ENCODE measurements at regions not wholly inside any gene's neighbourhood (a gene's known extent, or its start where the extent isn't known, plus 50 kb on each side); places are given as distances from the start of the nearest gene placed in this dataset.

DNA sequence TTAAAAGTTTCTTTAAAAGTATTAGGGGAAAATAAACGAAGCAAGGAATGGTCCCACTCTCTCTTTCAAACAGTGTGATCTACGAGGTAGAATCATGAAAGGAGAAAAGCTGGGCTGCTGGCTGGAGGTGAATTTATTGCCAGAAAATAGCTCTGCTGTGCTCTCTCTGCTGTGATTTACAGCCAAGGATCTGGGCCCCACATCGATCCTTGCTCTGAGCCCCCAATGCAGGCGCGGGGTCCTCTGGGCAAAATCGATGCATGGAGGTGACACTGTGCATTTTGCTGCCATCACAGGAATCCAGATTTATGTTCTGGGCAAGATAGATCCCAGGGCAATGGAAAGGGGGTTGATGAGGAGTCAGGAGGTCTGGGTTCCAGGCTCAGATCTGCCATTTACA lies 91.0 kb upstream of the GPR26 start:
- FAIRE-seq: no peak
- no peak for TF ChIP-seq NFIB (CRISPR knock-in tag; IDR thresholded peaks at IDR 0.05; ENCODE audit: borderline replicate concordance)
- TF ChIP-seq HOXA9 (CRISPR knock-in tag; IDR thresholded peaks at IDR 0.05; ENCODE audit: borderline replicate concordance): no peak
- TF ChIP-seq ZMYM4 (CRISPR knock-in tag; IDR thresholded peaks at IDR 0.05): no peak
- TF ChIP-seq ZNF609 (CRISPR knock-in tag; IDR thresholded peaks at IDR 0.05; ENCODE audit: borderline replicate concordance): no peak
- no peak for TF ChIP-seq NFAT5 (CRISPR knock-in tag; IDR thresholded peaks at IDR 0.05)
- TF ChIP-seq CHCHD3 (CRISPR knock-in tag; IDR thresholded peaks at IDR 0.05): no peak
- TF ChIP-seq ARID3A (IDR thresholded peaks at IDR 0.05; ENCODE audit: low read depth, low read length): no peak
- no peak for TF ChIP-seq ZNF558 (CRISPR knock-in tag; IDR thresholded peaks at IDR 0.05; ENCODE audit: borderline replicate concordance)
- TF ChIP-seq MAZ (IDR thresholded peaks at IDR 0.05; ENCODE audit: borderline replicate concordance, low read depth, low read length): no peak
- no peak for TF ChIP-seq MAZ (CRISPR knock-in tag; IDR thresholded peaks at IDR 0.05; ENCODE audit: low read depth)
- TF ChIP-seq KLF9 (CRISPR knock-in tag; IDR thresholded peaks at IDR 0.05; ENCODE audit: low read depth): no peak
- TF ChIP-seq HOXA3 (CRISPR knock-in tag; IDR thresholded peaks at IDR 0.05): no peak
- no peak for TF ChIP-seq CREM (IDR thresholded peaks at IDR 0.05)
- TF ChIP-seq CREM (CRISPR knock-in tag; IDR thresholded peaks at IDR 0.05): no peak
- no peak for TF ChIP-seq ZFYVE20 (CRISPR knock-in tag; IDR thresholded peaks at IDR 0.05; ENCODE audit: borderline replicate concordance, low read depth)

More for the DNA sequence above, 91.0 kb upstream of the GPR26 start:
- Histone ChIP-seq H2AFZ (ENCODE audit: low read length) (no peak overlapping the region), H3K4me2 (ENCODE audit: low read depth, low read length) (no peak overlapping the region), H3K4me1 (ENCODE audit: insufficient read depth, low read length) (no peaks in the 10 kb centered on the region), H3K27me3 (ENCODE audit: control insufficient read depth in 1 of 2, insufficient read depth in 2 of 2, low read length in 2 of 2) (peaks cover 0 to 23% of the 10 kb centered on the region in 2 experiments; a peak in 4 of 5 replicates), H3K27ac (ENCODE audit: extremely low read length, insufficient read depth, low read length) (no peak overlapping the region), H4K20me1 (ENCODE audit: insufficient read depth, low read length) (no peaks in the 10 kb centered on the region), H3K9me3 (ENCODE audit: low read length) (no peaks in the 10 kb centered on the region), H3K9ac (ENCODE audit: insufficient read depth, low read depth, low read length) (no peak overlapping the region), H3K4me3 (replicated peaks in 1 of 3; ENCODE audit: insufficient read depth in 1 of 3, low read depth in 2 of 3, low read length in 3 of 3) (no peak overlapping the region), H3K36me3 (replicated peaks in 1 of 2; ENCODE audit: control insufficient read depth in 1 of 2, insufficient read depth in 2 of 2, low read length in 2 of 2) (no peaks in the 10 kb centered on the region), H3K79me2 (ENCODE audit: insufficient read depth, low read length) (no peaks in the 10 kb centered on the region)
- POLR2A ChIA-PET: no interaction called here
- 3% methylated on average over 6 of the region's 6 CpGs for WGBS (ENCODE audit: low lambda C conversion rate)
- in situ Hi-C loops (cut with HindIII; ENCODE audit: extremely low pct_ligation_motif_present, low pct_unique_long_range_greater_than_20kb) (no loop called here), intact Hi-C loops (cut with micrococcal nuclease; ENCODE audit: unreplicated experiment) (no loop called here)
- CTCF ChIA-PET (ENCODE audit: low intra/inter-chr PET ratio, low total read pairs): no interaction called here
- no TSS peak for BruUV-seq (replicated peaks)
- DNase-seq (ENCODE audit: low spot score): no peak
- ATAC-seq: no peak

All from HepG2 (cell line).